WTC11 (cell line): ENCODE measurements at regions not wholly inside any gene's neighbourhood (a gene's known extent, or its start where the extent isn't known, plus 50 kb on each side); places are given as distances from the start of the nearest gene placed in this dataset.
A peak's percentile ranks its signal among the peaks of the same experiment; 100 is the strongest.

Source experiments
- ATAC-seq: fragments of 200-7000 bp; cut with Tn5 transposase; 2 replicates; pipeline ENCODE4 v1.10.0; 2021; ENCODE audit warnings: mild to moderate bottlenecking, moderate library complexity
- CTCF ChIA-PET: fragments of 300-600 bp; sonication (Branson Sonifier 250); formaldehyde crosslinking; loops from one replicate; lab custom pipeline; 2021; ENCODE audit warnings: antibody characterized with exemption; lab: Charles Lee
- POLR2A ChIA-PET: fragments of 350-600 bp; sonication (Branson Sonifier 250); formaldehyde crosslinking; loops from one replicate; lab custom pipeline; 2021; ENCODE audit warnings: antibody characterized with exemption; lab: Charles Lee
- DNase-seq: peaks from one replicate; pipeline ENCODE4 v3.0.0; 2021; ENCODE audit warnings: low spot score
- H3K27ac Mint-ChIP-seq: 2 replicates; pipeline ENCODE4 v1.8.0; 2021; ENCODE audit warnings: mixed read lengths
- H3K27me3 Mint-ChIP-seq: 2 replicates; pipeline ENCODE4 v1.8.0; 2021; ENCODE audit warnings: low read depth, mild to moderate bottlenecking, moderate library complexity, mixed read lengths
- H3K36me3 Mint-ChIP-seq: 2 replicates; pipeline ENCODE4 v1.8.0; 2021; ENCODE audit warnings: mixed read lengths
- H3K4me1 Mint-ChIP-seq: 2 replicates; pipeline ENCODE4 v1.8.0; 2022; ENCODE audit warnings: mixed read lengths
- H3K4me3 Mint-ChIP-seq: 2 replicates; pipeline ENCODE4 v1.8.0; 2021; ENCODE audit warnings: mild to moderate bottlenecking, moderate library complexity, mixed read lengths
- H3K9me3 Mint-ChIP-seq: 2 replicates; pipeline ENCODE4 v1.8.0; 2021; ENCODE audit warnings: mixed read lengths
- ESRRA ChIP-seq: sonication (generic); formaldehyde crosslinking; IDR thresholded peaks from 2 replicates; pipeline ENCODE4 v1.8.1; 2022; ENCODE audit warnings: mild to moderate bottlenecking, missing genetic modification reagents, borderline replicate concordance
- HMGA2 ChIP-seq: fragments of 250-450 bp; sonication (Bioruptor Pico); IDR thresholded peaks from 2 replicates; pipeline ENCODE4 v1.4.0; 2021; ENCODE audit warnings: mild to moderate bottlenecking, moderate library complexity
- TEAD1 ChIP-seq: sonication (generic); formaldehyde crosslinking; IDR thresholded peaks from 2 replicates; pipeline ENCODE4 v1.8.0; 2022; ENCODE audit warnings: mild to moderate bottlenecking, missing genetic modification reagents
- ZNF138 ChIP-seq: sonication (generic); formaldehyde crosslinking; conservative IDR thresholded peaks from 2 replicates; pipeline ENCODE4 v1.8.1; 2022; ENCODE audit warnings: mild to moderate bottlenecking, moderate library complexity, missing genetic modification reagents
- ZNF219 ChIP-seq: sonication (generic); formaldehyde crosslinking; IDR thresholded peaks from 2 replicates; pipeline ENCODE4 v1.8.0; 2023; ENCODE audit warnings: missing genetic modification reagents, mild to moderate bottlenecking, borderline replicate concordance
- ZNF232 ChIP-seq: sonication (generic); formaldehyde crosslinking; IDR thresholded peaks from 2 replicates; pipeline ENCODE4 v1.8.0; 2022; ENCODE audit warnings: mild to moderate bottlenecking, missing genetic modification reagents
- ZNF317 ChIP-seq: sonication (generic); formaldehyde crosslinking; IDR thresholded peaks from 2 replicates; pipeline ENCODE4 v1.8.1; 2023; ENCODE audit warnings: low read depth, mild to moderate bottlenecking, moderate library complexity, missing genetic modification reagents, borderline replicate concordance
- TF ChIP-seq, protein P1 (sequence below): sonication (generic); formaldehyde crosslinking; IDR thresholded peaks from 2 replicates; pipeline ENCODE4 v1.8.1; 2022; ENCODE audit warnings: mild to moderate bottlenecking, moderate library complexity, missing genetic modification reagents
- TF ChIP-seq, protein P2 (sequence below): sonication (generic); formaldehyde crosslinking; IDR thresholded peaks from 2 replicates; pipeline ENCODE4 v1.8.0; 2023; ENCODE audit warnings: mild to moderate bottlenecking, missing genetic modification reagents
- TF ChIP-seq, protein P3 (sequence below): fragments of 250-450 bp; sonication (Bioruptor Pico); IDR thresholded peaks from 2 replicates; pipeline ENCODE4 v2.1.2; 2022; ENCODE audit warnings: mild to moderate bottlenecking, moderate library complexity
- TF ChIP-seq, protein P4 (sequence below): sonication (generic); formaldehyde crosslinking; IDR thresholded peaks from 2 replicates; pipeline ENCODE4 v1.8.1; 2022; ENCODE audit warnings: low read depth, mild to moderate bottlenecking, moderate library complexity, missing genetic modification reagents, borderline replicate concordance
- TF ChIP-seq, protein P5 (sequence below): sonication (generic); formaldehyde crosslinking; conservative IDR thresholded peaks from 2 replicates; pipeline ENCODE4 v1.8.1; 2023; ENCODE audit warnings: mild to moderate bottlenecking, low read depth, missing genetic modification reagents, moderate library complexity
- TF ChIP-seq, protein P6 (sequence below): sonication (generic); formaldehyde crosslinking; IDR thresholded peaks from 2 replicates; pipeline ENCODE4 v1.8.1; 2023; ENCODE audit warnings: mild to moderate bottlenecking, missing genetic modification reagents, borderline replicate concordance

DNA sequence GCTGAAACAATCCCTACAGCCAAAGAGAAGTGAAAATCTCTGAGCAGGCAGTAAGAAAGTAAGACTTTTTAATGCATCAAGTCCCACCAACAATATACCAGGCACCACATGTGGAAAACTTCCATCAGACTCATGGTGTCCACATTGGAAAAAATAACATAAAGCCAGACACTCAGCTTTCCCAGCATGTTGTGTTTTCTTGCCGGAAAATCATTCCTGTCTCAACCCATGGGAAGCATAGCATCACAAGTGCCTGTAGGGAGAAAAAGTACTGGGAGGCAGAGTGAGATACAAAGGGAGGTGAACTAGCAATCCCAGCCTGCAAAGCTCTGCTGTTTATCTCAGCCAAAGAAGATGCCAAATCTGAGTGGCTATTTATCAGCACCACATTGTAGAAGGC lies 868.9 kb downstream of the SI start:
- no peaks in the 10 kb centered on the region for H3K27me3 Mint-ChIP-seq
- CTCF ChIA-PET: no interaction called here
- H3K9me3 Mint-ChIP-seq: peaks cover 11% of the 10 kb centered on the region
- peaks cover 13% of the 10 kb centered on the region for H3K4me1 Mint-ChIP-seq
- H3K4me3 Mint-ChIP-seq: no peak overlapping the region
- POLR2A ChIA-PET: no interaction called here
- DNase-seq (no peak), ATAC-seq (peak; percentile 30; the same call in 1 of the 2 replicates)
- no peak overlapping the region for H3K27ac Mint-ChIP-seq
- TF ChIP-seq ZNF219 (CRISPR knock-in tag) (no peak), ESRRA (CRISPR knock-in tag) (no peak), HMGA2 (no peak), ZNF138 (CRISPR knock-in tag) (no peak), ZNF317 (no peak), TEAD1 (CRISPR knock-in tag) (no peak), ZNF232 (no peak)
- TF ChIP-seq, protein P1, sequence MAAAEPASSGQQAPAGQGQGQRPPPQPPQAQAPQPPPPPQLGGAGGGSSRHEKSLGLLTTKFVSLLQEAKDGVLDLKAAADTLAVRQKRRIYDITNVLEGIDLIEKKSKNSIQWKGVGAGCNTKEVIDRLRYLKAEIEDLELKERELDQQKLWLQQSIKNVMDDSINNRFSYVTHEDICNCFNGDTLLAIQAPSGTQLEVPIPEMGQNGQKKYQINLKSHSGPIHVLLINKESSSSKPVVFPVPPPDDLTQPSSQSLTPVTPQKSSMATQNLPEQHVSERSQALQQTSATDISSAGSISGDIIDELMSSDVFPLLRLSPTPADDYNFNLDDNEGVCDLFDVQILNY (CRISPR knock-in tag): no peak
- TF ChIP-seq, protein P2, sequence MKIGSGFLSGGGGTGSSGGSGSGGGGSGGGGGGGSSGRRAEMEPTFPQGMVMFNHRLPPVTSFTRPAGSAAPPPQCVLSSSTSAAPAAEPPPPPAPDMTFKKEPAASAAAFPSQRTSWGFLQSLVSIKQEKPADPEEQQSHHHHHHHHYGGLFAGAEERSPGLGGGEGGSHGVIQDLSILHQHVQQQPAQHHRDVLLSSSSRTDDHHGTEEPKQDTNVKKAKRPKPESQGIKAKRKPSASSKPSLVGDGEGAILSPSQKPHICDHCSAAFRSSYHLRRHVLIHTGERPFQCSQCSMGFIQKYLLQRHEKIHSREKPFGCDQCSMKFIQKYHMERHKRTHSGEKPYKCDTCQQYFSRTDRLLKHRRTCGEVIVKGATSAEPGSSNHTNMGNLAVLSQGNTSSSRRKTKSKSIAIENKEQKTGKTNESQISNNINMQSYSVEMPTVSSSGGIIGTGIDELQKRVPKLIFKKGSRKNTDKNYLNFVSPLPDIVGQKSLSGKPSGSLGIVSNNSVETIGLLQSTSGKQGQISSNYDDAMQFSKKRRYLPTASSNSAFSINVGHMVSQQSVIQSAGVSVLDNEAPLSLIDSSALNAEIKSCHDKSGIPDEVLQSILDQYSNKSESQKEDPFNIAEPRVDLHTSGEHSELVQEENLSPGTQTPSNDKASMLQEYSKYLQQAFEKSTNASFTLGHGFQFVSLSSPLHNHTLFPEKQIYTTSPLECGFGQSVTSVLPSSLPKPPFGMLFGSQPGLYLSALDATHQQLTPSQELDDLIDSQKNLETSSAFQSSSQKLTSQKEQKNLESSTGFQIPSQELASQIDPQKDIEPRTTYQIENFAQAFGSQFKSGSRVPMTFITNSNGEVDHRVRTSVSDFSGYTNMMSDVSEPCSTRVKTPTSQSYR (CRISPR knock-in tag): no peak
- TF ChIP-seq, protein P3, sequence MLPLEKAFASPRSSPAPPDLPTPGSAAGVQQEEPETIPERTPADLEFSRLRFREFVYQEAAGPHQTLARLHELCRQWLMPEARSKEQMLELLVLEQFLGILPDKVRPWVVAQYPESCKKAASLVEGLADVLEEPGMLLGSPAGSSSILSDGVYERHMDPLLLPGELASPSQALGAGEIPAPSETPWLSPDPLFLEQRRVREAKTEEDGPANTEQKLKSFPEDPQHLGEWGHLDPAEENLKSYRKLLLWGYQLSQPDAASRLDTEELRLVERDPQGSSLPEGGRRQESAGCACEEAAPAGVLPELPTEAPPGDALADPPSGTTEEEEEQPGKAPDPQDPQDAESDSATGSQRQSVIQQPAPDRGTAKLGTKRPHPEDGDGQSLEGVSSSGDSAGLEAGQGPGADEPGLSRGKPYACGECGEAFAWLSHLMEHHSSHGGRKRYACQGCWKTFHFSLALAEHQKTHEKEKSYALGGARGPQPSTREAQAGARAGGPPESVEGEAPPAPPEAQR (CRISPR knock-in tag): no peak
- TF ChIP-seq, protein P4, sequence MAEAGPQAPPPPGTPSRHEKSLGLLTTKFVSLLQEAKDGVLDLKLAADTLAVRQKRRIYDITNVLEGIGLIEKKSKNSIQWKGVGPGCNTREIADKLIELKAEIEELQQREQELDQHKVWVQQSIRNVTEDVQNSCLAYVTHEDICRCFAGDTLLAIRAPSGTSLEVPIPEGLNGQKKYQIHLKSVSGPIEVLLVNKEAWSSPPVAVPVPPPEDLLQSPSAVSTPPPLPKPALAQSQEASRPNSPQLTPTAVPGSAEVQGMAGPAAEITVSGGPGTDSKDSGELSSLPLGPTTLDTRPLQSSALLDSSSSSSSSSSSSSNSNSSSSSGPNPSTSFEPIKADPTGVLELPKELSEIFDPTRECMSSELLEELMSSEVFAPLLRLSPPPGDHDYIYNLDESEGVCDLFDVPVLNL: no peak
- TF ChIP-seq, protein P5, sequence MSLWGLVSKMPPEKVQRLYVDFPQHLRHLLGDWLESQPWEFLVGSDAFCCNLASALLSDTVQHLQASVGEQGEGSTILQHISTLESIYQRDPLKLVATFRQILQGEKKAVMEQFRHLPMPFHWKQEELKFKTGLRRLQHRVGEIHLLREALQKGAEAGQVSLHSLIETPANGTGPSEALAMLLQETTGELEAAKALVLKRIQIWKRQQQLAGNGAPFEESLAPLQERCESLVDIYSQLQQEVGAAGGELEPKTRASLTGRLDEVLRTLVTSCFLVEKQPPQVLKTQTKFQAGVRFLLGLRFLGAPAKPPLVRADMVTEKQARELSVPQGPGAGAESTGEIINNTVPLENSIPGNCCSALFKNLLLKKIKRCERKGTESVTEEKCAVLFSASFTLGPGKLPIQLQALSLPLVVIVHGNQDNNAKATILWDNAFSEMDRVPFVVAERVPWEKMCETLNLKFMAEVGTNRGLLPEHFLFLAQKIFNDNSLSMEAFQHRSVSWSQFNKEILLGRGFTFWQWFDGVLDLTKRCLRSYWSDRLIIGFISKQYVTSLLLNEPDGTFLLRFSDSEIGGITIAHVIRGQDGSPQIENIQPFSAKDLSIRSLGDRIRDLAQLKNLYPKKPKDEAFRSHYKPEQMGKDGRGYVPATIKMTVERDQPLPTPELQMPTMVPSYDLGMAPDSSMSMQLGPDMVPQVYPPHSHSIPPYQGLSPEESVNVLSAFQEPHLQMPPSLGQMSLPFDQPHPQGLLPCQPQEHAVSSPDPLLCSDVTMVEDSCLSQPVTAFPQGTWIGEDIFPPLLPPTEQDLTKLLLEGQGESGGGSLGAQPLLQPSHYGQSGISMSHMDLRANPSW (CRISPR knock-in tag): no peak
- TF ChIP-seq, protein P6, sequence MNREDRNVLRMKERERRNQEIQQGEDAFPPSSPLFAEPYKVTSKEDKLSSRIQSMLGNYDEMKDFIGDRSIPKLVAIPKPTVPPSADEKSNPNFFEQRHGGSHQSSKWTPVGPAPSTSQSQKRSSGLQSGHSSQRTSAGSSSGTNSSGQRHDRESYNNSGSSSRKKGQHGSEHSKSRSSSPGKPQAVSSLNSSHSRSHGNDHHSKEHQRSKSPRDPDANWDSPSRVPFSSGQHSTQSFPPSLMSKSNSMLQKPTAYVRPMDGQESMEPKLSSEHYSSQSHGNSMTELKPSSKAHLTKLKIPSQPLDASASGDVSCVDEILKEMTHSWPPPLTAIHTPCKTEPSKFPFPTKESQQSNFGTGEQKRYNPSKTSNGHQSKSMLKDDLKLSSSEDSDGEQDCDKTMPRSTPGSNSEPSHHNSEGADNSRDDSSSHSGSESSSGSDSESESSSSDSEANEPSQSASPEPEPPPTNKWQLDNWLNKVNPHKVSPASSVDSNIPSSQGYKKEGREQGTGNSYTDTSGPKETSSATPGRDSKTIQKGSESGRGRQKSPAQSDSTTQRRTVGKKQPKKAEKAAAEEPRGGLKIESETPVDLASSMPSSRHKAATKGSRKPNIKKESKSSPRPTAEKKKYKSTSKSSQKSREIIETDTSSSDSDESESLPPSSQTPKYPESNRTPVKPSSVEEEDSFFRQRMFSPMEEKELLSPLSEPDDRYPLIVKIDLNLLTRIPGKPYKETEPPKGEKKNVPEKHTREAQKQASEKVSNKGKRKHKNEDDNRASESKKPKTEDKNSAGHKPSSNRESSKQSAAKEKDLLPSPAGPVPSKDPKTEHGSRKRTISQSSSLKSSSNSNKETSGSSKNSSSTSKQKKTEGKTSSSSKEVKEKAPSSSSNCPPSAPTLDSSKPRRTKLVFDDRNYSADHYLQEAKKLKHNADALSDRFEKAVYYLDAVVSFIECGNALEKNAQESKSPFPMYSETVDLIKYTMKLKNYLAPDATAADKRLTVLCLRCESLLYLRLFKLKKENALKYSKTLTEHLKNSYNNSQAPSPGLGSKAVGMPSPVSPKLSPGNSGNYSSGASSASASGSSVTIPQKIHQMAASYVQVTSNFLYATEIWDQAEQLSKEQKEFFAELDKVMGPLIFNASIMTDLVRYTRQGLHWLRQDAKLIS: no peak
- peaks cover 4% of the 10 kb centered on the region for H3K36me3 Mint-ChIP-seq
